MM.1S (cell line): ENCODE measurements at regions not wholly inside any gene's neighbourhood (a gene's known extent, or its start where the extent isn't known, plus 50 kb on each side); places are given as distances from the start of the nearest gene placed in this dataset.

ENCODE experiments used
- CTCF ChIP-seq: fragments of 300-600 bp; sonication (generic); IDR thresholded peaks from 2 replicates; pipeline ENCODE4 v1.5.1; 2016; ENCODE audit warnings: antibody characterized with exemption, low read length, mixed read lengths
- EZH2 ChIP-seq: fragments of 300-600 bp; sonication (generic); optimal IDR thresholded peaks from 2 replicates; pipeline ENCODE3; 2017; ENCODE audit warnings: low read depth, mild to moderate bottlenecking, antibody characterized with exemption, low read length, mixed read lengths

GRCh38 chr7:153002572-153002971 is 243.0 kb downstream of the ACTR3B start:
- no peak for TF ChIP-seq EZH2
- TF ChIP-seq CTCF, result no peak
